ENCODE measurements at regions not wholly inside any gene's neighbourhood (a gene's known extent, or its start where the extent isn't known, plus 50 kb on each side); places are given as distances from the start of the nearest gene placed in this dataset.

DNA sequence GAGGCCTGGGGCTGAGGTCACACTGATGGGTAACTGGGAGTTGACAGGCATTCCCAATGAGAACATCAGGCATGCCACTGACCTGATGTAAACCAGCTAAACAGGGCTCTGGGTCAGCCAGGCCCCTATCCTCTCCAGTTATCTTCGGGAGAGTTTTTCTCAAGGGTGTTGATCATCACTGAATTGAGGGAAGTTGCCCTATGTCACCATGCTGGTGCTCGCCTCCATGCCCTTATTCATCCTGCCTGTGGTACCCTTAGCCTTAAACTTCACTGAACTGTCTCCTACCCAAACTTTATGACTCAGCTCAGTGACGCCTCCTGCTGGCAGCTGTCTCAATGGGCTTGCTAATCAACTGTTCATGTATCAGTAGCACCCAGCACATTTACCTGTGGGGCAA lies 80.7 kb upstream of the TNR start:
- dilution Hi-C loops (cut with MboI; ENCODE audit: extremely low pct_ligation_motif_present, low sequenced_read_pairs), result no loop called here
- no peak overlapping the region for H3K27ac ChIP-seq (ENCODE audit: control insufficient read depth, insufficient read depth, low read length)
- no peaks in the 10 kb centered on the region for H3K27me3 ChIP-seq (ENCODE audit: control insufficient read depth, extremely low read depth, insufficient read depth, low read length)
- no peaks in the 10 kb centered on the region for H4K20me1 ChIP-seq (ENCODE audit: control insufficient read depth, extremely low read depth, insufficient read depth, low read length)
- no peaks in the 10 kb centered on the region for H3K36me3 ChIP-seq (ENCODE audit: control insufficient read depth in 2 of 2, extremely low read depth in 1 of 2, insufficient read depth in 2 of 2, low read length in 2 of 2)
- H3K79me2 ChIP-seq (ENCODE audit: control insufficient read depth, insufficient read depth, low read length), result no peaks in the 10 kb centered on the region
- peaks cover 9% of the 10 kb centered on the region for H3K4me1 ChIP-seq (ENCODE audit: control insufficient read depth, extremely low read depth, insufficient read depth, low read length)
- H2AFZ ChIP-seq (ENCODE audit: control insufficient read depth, low read length), result no peak overlapping the region
- FAIRE-seq, result no peak
- no peaks in the 10 kb centered on the region for H3K9me1 ChIP-seq (ENCODE audit: control insufficient read depth, extremely low read depth, insufficient read depth, low read length)
- no peaks in the 10 kb centered on the region for H3K9me3 ChIP-seq (ENCODE audit: control insufficient read depth, low read depth, low read length)
- H3K4me3 ChIP-seq (ENCODE audit: control insufficient read depth in 2 of 3, extremely low read depth in 1 of 3, insufficient read depth in 2 of 3, low read depth in 1 of 3, low read length in 3 of 3), result no peak overlapping the region
- TF ChIP-seq, protein P1, sequence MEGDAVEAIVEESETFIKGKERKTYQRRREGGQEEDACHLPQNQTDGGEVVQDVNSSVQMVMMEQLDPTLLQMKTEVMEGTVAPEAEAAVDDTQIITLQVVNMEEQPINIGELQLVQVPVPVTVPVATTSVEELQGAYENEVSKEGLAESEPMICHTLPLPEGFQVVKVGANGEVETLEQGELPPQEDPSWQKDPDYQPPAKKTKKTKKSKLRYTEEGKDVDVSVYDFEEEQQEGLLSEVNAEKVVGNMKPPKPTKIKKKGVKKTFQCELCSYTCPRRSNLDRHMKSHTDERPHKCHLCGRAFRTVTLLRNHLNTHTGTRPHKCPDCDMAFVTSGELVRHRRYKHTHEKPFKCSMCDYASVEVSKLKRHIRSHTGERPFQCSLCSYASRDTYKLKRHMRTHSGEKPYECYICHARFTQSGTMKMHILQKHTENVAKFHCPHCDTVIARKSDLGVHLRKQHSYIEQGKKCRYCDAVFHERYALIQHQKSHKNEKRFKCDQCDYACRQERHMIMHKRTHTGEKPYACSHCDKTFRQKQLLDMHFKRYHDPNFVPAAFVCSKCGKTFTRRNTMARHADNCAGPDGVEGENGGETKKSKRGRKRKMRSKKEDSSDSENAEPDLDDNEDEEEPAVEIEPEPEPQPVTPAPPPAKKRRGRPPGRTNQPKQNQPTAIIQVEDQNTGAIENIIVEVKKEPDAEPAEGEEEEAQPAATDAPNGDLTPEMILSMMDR (optimal IDR thresholded peaks at IDR 0.05 in 1 of 3, IDR thresholded peaks at IDR 0.05 in 1 of 3, conservative IDR thresholded peaks at IDR 0.05 in 1 of 3; ENCODE audit: extremely low read depth in 1 of 3, insufficient read depth in 2 of 3, low read length in 3 of 3), result peak; percentile 42 to 60 (median 59)
- TF ChIP-seq EZH2 (IDR thresholded peaks at IDR 0.05; ENCODE audit: low read length), result no peak
- no peak for DNase-seq (ENCODE audit: low read depth, low spot score)
- H3K9ac ChIP-seq (ENCODE audit: control insufficient read depth, extremely low read depth, insufficient read depth, low read length), result no peak overlapping the region
- H3K4me2 ChIP-seq (ENCODE audit: control insufficient read depth, extremely low read depth, insufficient read depth, low read depth, low read length), result no peak overlapping the region

DNA sequence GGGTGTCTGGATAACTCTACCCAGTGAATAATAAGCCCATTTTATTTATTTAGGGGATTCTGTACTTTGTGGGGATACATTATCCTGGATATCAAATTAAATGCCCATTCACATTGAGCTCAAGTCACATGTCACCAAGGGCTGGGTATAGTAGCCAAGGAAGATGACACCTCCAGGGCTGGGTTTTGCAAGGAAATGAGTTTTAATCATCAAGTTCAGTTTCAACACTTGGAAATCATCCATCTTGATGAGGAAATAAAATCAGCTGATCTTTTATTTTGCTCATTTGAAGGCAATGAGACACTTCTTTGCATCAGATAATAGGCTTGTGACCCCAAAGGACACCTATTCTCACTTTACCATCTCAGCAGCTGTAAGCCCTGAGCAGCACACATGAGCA lies 80.0 kb upstream of the TNR start:
- no peak overlapping the region for H3K4me3 ChIP-seq (ENCODE audit: control insufficient read depth in 2 of 3, extremely low read depth in 1 of 3, insufficient read depth in 2 of 3, low read depth in 1 of 3, low read length in 3 of 3)
- no peak for TF ChIP-seq EZH2 (IDR thresholded peaks at IDR 0.05; ENCODE audit: low read length)
- TF ChIP-seq, protein P1 (optimal IDR thresholded peaks at IDR 0.05 in 1 of 3, IDR thresholded peaks at IDR 0.05 in 1 of 3, conservative IDR thresholded peaks at IDR 0.05 in 1 of 3; ENCODE audit: extremely low read depth in 1 of 3, insufficient read depth in 2 of 3, low read length in 3 of 3), result no peak
- H3K27ac ChIP-seq (ENCODE audit: control insufficient read depth, insufficient read depth, low read length), result no peak overlapping the region
- no peak overlapping the region for H2AFZ ChIP-seq (ENCODE audit: control insufficient read depth, low read length)
- H3K9me3 ChIP-seq (ENCODE audit: control insufficient read depth, low read depth, low read length), result no peaks in the 10 kb centered on the region
- DNase-seq (ENCODE audit: low read depth, low spot score), result no peak
- peak; percentile 55 for FAIRE-seq
- dilution Hi-C loops (cut with MboI; ENCODE audit: extremely low pct_ligation_motif_present, low sequenced_read_pairs), result no loop called here
- H3K4me1 ChIP-seq (ENCODE audit: control insufficient read depth, extremely low read depth, insufficient read depth, low read length), result peaks cover 9% of the 10 kb centered on the region
- H3K36me3 ChIP-seq (ENCODE audit: control insufficient read depth in 2 of 2, extremely low read depth in 1 of 2, insufficient read depth in 2 of 2, low read length in 2 of 2), result no peaks in the 10 kb centered on the region
- H3K4me2 ChIP-seq (ENCODE audit: control insufficient read depth, extremely low read depth, insufficient read depth, low read depth, low read length), result no peak overlapping the region
- H3K9ac ChIP-seq (ENCODE audit: control insufficient read depth, extremely low read depth, insufficient read depth, low read length), result no peak overlapping the region
- H3K27me3 ChIP-seq (ENCODE audit: control insufficient read depth, extremely low read depth, insufficient read depth, low read length), result no peaks in the 10 kb centered on the region
- H3K79me2 ChIP-seq (ENCODE audit: control insufficient read depth, insufficient read depth, low read length), result no peaks in the 10 kb centered on the region
- H3K9me1 ChIP-seq (ENCODE audit: control insufficient read depth, extremely low read depth, insufficient read depth, low read length), result no peaks in the 10 kb centered on the region
- no peaks in the 10 kb centered on the region for H4K20me1 ChIP-seq (ENCODE audit: control insufficient read depth, extremely low read depth, insufficient read depth, low read length)
